ENCODE measurements at regions not wholly inside any gene's neighbourhood (a gene's known extent, or its start where the extent isn't known, plus 50 kb on each side); places are given as distances from the start of the nearest gene placed in this dataset.

- TF ChIP-seq EZH2 (IDR thresholded peaks at IDR 0.05; ENCODE audit: low read length): no peak
- TF ChIP-seq, protein P1, sequence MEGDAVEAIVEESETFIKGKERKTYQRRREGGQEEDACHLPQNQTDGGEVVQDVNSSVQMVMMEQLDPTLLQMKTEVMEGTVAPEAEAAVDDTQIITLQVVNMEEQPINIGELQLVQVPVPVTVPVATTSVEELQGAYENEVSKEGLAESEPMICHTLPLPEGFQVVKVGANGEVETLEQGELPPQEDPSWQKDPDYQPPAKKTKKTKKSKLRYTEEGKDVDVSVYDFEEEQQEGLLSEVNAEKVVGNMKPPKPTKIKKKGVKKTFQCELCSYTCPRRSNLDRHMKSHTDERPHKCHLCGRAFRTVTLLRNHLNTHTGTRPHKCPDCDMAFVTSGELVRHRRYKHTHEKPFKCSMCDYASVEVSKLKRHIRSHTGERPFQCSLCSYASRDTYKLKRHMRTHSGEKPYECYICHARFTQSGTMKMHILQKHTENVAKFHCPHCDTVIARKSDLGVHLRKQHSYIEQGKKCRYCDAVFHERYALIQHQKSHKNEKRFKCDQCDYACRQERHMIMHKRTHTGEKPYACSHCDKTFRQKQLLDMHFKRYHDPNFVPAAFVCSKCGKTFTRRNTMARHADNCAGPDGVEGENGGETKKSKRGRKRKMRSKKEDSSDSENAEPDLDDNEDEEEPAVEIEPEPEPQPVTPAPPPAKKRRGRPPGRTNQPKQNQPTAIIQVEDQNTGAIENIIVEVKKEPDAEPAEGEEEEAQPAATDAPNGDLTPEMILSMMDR (optimal IDR thresholded peaks at IDR 0.05 in 1 of 3, IDR thresholded peaks at IDR 0.05 in 1 of 3, conservative IDR thresholded peaks at IDR 0.05 in 1 of 3; ENCODE audit: extremely low read depth in 1 of 3, insufficient read depth in 2 of 3, low read length in 3 of 3): no peak
Measured at GRCh38 chr2:49286045-49286444, 131.7 kb upstream of the FSHR start.
